HUES64 (cell line): ENCODE measurements at regions not wholly inside any gene's neighbourhood (a gene's known extent, or its start where the extent isn't known, plus 50 kb on each side); places are given as distances from the start of the nearest gene placed in this dataset.

Experiments
- H3K27ac ChIP-seq: 2 replicates; pipeline ENCODE4 v1.7.0; 2013; ENCODE audit warnings: low read depth, low read length, inconsistent platforms
- H3K27me3 ChIP-seq: 2 replicates; pipeline ENCODE4 v1.6.1; 2013; ENCODE audit warnings: mild to moderate bottlenecking, low read length; ENCODE audit not compliant: insufficient read depth
- H3K36me3 ChIP-seq: 2 replicates; pipeline ENCODE4 v1.6.1; 2013; ENCODE audit warnings: mild to moderate bottlenecking, low read length; ENCODE audit not compliant: insufficient read depth
- H3K4me1 ChIP-seq: 2 replicates; pipeline ENCODE4 v1.6.1; 2013; ENCODE audit warnings: mild to moderate bottlenecking, low read length, moderate library complexity; ENCODE audit not compliant: insufficient read depth
- H3K4me3 ChIP-seq: 2 replicates; pipeline ENCODE4 v1.5.1; 2013; ENCODE audit warnings: mild to moderate bottlenecking, low read length, moderate library complexity
- H3K9ac ChIP-seq: 2 replicates; pipeline ENCODE4 v1.6.1; 2013; ENCODE audit warnings: mild to moderate bottlenecking, low read depth, low read length
- H3K9me3 ChIP-seq: 2 replicates; pipeline ENCODE4 v1.6.1; 2013; ENCODE audit warnings: low read depth, low read length; ENCODE audit not compliant: insufficient read depth
- WGBS: fragments of 150-250, 120-280 bp; methylation state at CpG from one replicate; pipeline ENCODE4 v1.1.7; 2013; ENCODE audit warnings: missing lambda C conversion rate; 5-methylcytosine and 5-hydroxymethylcytosine counted together

DNA sequence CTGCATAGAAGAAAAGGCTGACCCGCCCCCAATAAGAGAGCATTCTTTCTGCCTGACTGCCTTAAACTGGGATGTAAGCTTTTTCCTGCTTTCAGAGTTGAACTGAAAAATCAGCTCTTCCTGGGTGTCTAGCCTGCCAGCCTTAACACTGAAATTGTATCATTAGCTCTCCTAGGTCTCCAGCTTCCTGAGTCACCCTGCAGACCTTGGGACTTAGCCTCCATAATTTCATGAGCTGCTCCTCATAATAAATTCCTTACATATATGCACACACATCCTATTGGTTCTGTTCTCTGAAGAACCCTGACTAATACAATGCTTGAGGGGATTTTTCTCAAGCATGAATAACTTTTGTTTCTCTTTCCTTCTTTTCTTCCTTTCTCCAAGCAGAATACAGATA lies 76.4 kb upstream of the FAR2 start:
- Histone ChIP-seq H3K4me1 (peaks cover 50% of the 10 kb centered on the region), H3K36me3 (no peaks in the 10 kb centered on the region), H3K27me3 (no peaks in the 10 kb centered on the region), H3K9ac (no peak overlapping the region), H3K27ac (peak overlapping the region; percentile 32; the same call in 1 of the 2 replicates), H3K9me3 (no peaks in the 10 kb centered on the region), H3K4me3 (no peak overlapping the region)
- WGBS, result 67% methylated on average over 1 of the region's 1 CpG

GRCh38 chr12:29073631-29074239 lies 75.3 kb upstream of the FAR2 start:
- Histone ChIP-seq H3K4me3 (no peak overlapping the region), H3K36me3 (no peaks in the 10 kb centered on the region), H3K9me3 (no peaks in the 10 kb centered on the region), H3K27ac (no peak overlapping the region), H3K27me3 (no peaks in the 10 kb centered on the region), H3K9ac (no peak overlapping the region), H3K4me1 (peaks cover 50% of the 10 kb centered on the region)
- WGBS, result 49% methylated on average over 2 of the region's 3 CpGs

GRCh38 chr12:29081101-29081500 lies 68.0 kb upstream of the FAR2 start:
- Histone ChIP-seq H3K9me3 (no peaks in the 10 kb centered on the region), H3K4me3 (no peak overlapping the region), H3K27ac (no peak overlapping the region), H3K4me1 (no peaks in the 10 kb centered on the region), H3K27me3 (no peaks in the 10 kb centered on the region), H3K36me3 (no peaks in the 10 kb centered on the region), H3K9ac (no peak overlapping the region)

DNA sequence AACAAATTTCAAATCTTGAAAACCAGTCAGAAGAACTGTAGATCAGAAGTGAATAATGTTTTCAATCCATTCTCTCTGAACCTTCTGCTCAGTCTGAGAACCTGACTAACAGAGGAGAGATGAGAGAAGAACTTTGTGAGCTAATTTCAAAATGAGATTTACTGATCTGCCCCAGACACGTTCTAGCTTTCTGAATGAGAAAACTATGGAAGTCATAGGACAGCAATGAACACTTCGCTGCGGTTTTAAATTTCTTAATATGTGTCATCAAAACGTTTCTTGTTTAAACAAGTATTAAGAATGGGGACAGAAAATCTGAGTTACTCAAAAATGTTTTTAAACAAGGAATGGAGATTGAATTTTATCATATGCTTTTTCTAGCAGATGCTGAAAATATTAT lies 66.6 kb upstream of the FAR2 start:
- Histone ChIP-seq H3K27me3 (no peaks in the 10 kb centered on the region), H3K27ac (no peak overlapping the region), H3K9me3 (no peaks in the 10 kb centered on the region), H3K4me1 (no peaks in the 10 kb centered on the region), H3K36me3 (no peaks in the 10 kb centered on the region), H3K9ac (no peak overlapping the region), H3K4me3 (no peak overlapping the region)
- 96% methylated on average over 4 of the region's 4 CpGs for WGBS

DNA sequence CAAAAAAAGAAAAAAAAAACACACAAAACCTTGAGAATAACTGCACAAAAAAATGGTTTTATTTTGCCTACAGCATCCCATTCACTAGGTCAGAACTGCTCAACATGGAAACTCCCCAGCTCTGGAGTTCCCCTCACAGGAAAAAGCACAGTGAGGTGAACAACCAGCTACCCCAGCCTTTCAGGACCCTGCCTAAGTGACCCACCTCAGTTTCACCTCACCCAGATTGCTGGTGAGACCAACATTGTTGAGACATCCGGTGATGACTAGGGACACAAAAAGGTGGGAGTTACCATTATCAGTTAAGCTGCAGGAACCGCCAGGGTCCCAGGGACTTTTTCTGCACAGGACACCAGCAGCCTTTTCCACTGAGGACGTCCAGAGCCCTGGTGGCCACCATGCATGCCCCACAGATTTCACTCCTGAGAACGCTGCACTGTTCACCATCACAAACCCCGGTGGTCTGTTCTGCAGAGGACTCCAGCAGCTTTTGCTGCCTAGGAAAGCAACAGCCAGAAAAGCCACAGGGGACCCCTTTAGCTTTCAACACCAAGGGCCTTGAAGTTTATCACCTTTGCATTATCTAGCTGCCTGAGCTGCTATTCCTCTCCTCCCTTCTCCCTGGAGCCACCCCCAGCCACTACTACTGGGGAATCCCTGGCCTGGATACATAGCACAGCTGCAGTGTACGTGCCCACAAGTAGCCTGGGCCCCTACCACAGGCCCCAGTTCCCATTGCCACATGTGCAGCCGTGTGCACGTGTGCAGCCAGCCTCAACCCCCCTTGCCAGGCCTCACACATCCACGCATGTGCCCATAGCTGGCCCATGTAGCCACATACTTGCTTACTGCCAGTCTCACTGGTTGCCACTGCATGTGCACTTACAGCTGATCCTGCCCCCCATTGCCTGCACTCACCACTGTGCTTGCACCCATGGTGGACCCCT lies 62.5 kb upstream of the FAR2 start:
- Histone ChIP-seq H3K4me3 (no peak overlapping the region), H3K27me3 (no peaks in the 10 kb centered on the region), H3K36me3 (no peaks in the 10 kb centered on the region), H3K9me3 (peaks cover 7% of the 10 kb centered on the region; the same call in 1 of the 2 replicates), H3K4me1 (no peaks in the 10 kb centered on the region), H3K9ac (no peak overlapping the region), H3K27ac (no peak overlapping the region)
- 73% methylated on average over 9 of the region's 9 CpGs for WGBS

GRCh38 chr12:29088611-29089219 lies 60.4 kb upstream of the FAR2 start:
- H3K4me1 ChIP-seq, result no peaks in the 10 kb centered on the region
- H3K36me3 ChIP-seq, result no peaks in the 10 kb centered on the region
- no peak overlapping the region for H3K9ac ChIP-seq
- peaks cover 21% of the 10 kb centered on the region for H3K9me3 ChIP-seq
- H3K27me3 ChIP-seq, result no peaks in the 10 kb centered on the region
- no peak overlapping the region for H3K27ac ChIP-seq
- H3K4me3 ChIP-seq, result no peak overlapping the region
